Neural cell (in vitro differentiated cells): ENCODE measurements at regions not wholly inside any gene's neighbourhood (a gene's known extent, or its start where the extent isn't known, plus 50 kb on each side); places are given as distances from the start of the nearest gene placed in this dataset.

Experiments used
- H2AFZ ChIP-seq: fragments of 200-600, 300-800 bp; sonication (generic), shearing (Covaris generic); 2 replicates; pipeline ENCODE4 v1.6.0; 2014; ENCODE audit warnings: low read depth, mild to moderate bottlenecking, antibody characterized with exemption, low read length, moderate library complexity
- H3F3A ChIP-seq: fragments of 200-600 bp; shearing (Covaris generic); 2 replicates; pipeline ENCODE4 v1.6.1; 2016; ENCODE audit warnings: mild to moderate bottlenecking, moderate library complexity, mixed read lengths, antibody characterized with exemption, low read length; ENCODE audit not compliant: insufficient read depth, poor library complexity, severe bottlenecking
- H3K27ac ChIP-seq: fragments of 200-600, 300-800 bp; sonication (generic), shearing (Covaris generic); 2 replicates; pipeline ENCODE4 v1.5.1; 2014; ENCODE audit warnings: mild to moderate bottlenecking, low read length, moderate library complexity
- H3K27me3 ChIP-seq: fragments of 300-800, 200-600 bp; sonication (generic), shearing (Covaris generic); 2 replicates; pipeline ENCODE4 v1.6.0; 2014; ENCODE audit warnings: mild to moderate bottlenecking, low read depth, low read length, moderate library complexity; ENCODE audit not compliant: insufficient read depth
- H3K36me3 ChIP-seq: fragments of 300-800, 200-600 bp; sonication (generic), shearing (Covaris generic); 2 replicates; pipeline ENCODE4 v1.5.1; 2014; ENCODE audit warnings: mild to moderate bottlenecking, antibody characterized with exemption, low read length, moderate library complexity; ENCODE audit not compliant: insufficient read depth
- H3K4me2 ChIP-seq: fragments of 300-800, 200-600 bp; sonication (generic), shearing (Covaris generic); 2 replicates; pipeline ENCODE4 v1.6.0; 2014; ENCODE audit warnings: mild to moderate bottlenecking, low read length
- H3K4me3 ChIP-seq: fragments of 300-800, 200-600 bp; sonication (generic), shearing (Covaris generic); 2 replicates; pipeline ENCODE4 v1.5.1; 2014; ENCODE audit warnings: mild to moderate bottlenecking, low read length, moderate library complexity
- H3K79me2 ChIP-seq: fragments of 200-600 bp; shearing (Covaris generic); replicated peaks from 2 replicates; pipeline ENCODE4 v1.6.0; 2014; ENCODE audit warnings: mild to moderate bottlenecking, low read length, moderate library complexity; ENCODE audit not compliant: insufficient read depth
- H3K9ac ChIP-seq: fragments of 300-800, 200-600 bp; sonication (generic), shearing (Covaris generic); 2 replicates; pipeline ENCODE4 v1.6.1; 2016; ENCODE audit warnings: mild to moderate bottlenecking, low read length, mixed read lengths
- H3K9me2 ChIP-seq: fragments of 200-600 bp; shearing (Covaris generic); 2 replicates; pipeline ENCODE4 v1.6.1; 2016; ENCODE audit warnings: mild to moderate bottlenecking, low read length, mixed read lengths; ENCODE audit not compliant: insufficient read depth
- H3K9me3 ChIP-seq: fragments of 200-600, 300-800 bp; sonication (generic), shearing (Covaris generic); 2 replicates; pipeline ENCODE4 v1.6.1; 2016; ENCODE audit warnings: mild to moderate bottlenecking, mixed run types, low read length, moderate library complexity, mixed read lengths
- H4K20me1 ChIP-seq: fragments of 200-600 bp; shearing (Covaris generic); 2 replicates; pipeline ENCODE4 v1.6.1; 2016; ENCODE audit warnings: mild to moderate bottlenecking, mixed run types; ENCODE audit not compliant: insufficient read depth
- EP300 ChIP-seq: fragments of 450-650 bp; conservative IDR thresholded peaks from 2 replicates; pipeline ENCODE4 v1.6.1; 2014; ENCODE audit warnings: antibody characterized with exemption, mild to moderate bottlenecking, moderate library complexity; ENCODE audit not compliant: poor library complexity, severe bottlenecking
- EZH2 ChIP-seq: fragments of 200-600, 300-800 bp; shearing (Covaris generic), sonication (generic); IDR thresholded peaks from 2 replicates; pipeline ENCODE4 v1.6.1; 2014; ENCODE audit warnings: antibody characterized with exemption, low read length, borderline replicate concordance, mild to moderate bottlenecking; ENCODE audit not compliant: insufficient read depth, poor library complexity, severe bottlenecking
- MXI1 ChIP-seq: fragments of 450-650 bp; conservative IDR thresholded peaks from 2 replicates; pipeline ENCODE4 v1.6.1; 2014; ENCODE audit warnings: antibody characterized with exemption, mild to moderate bottlenecking; ENCODE audit not compliant: poor library complexity, severe bottlenecking
- POLR2AphosphoS5 ChIP-seq: IDR thresholded peaks from 2 replicates; pipeline ENCODE4 v1.6.1; 2012
- RAD21 ChIP-seq: fragments of 450-650 bp; conservative IDR thresholded peaks from 2 replicates; pipeline ENCODE4 v1.6.1; 2014; ENCODE audit warnings: antibody characterized with exemption, mild to moderate bottlenecking, moderate library complexity
- SMC3 ChIP-seq: fragments of 450-650 bp; conservative IDR thresholded peaks from 2 replicates; pipeline ENCODE4 v1.6.1; 2014; ENCODE audit warnings: antibody characterized with exemption, mild to moderate bottlenecking, moderate library complexity; ENCODE audit not compliant: poor library complexity
- TAF1 ChIP-seq: IDR thresholded peaks from 2 replicates; pipeline ENCODE4 v1.6.1; 2012; ENCODE audit warnings: low read depth
- TF ChIP-seq, protein P1 (sequence below): fragments of 450-650 bp; IDR thresholded peaks from 2 replicates; pipeline ENCODE4 v1.5.1; 2014; ENCODE audit warnings: antibody characterized with exemption, mild to moderate bottlenecking, moderate library complexity; ENCODE audit not compliant: poor library complexity, severe bottlenecking
- TF ChIP-seq, protein P2 (sequence below): IDR thresholded peaks from 2 replicates; pipeline ENCODE4 v1.6.1; 2012; ENCODE audit warnings: borderline replicate concordance

DNA sequence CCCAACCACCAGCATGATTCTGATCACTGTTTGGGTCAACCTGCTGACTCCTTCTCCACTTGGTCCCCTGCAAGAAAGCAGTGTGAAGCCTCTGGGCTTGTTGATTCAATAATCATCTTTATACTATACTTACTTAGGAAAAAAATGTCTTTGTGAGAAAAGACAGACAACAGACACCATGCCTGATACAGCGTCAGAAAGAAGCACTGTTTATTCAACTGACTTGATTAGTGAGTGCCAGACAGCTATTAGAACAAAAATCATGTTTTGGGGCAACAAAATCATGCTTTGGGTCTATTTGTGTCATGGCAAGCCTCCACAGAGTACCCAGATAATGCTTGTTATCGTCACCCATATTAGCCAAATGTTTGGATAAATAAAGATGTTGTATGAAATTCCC is 58.7 kb upstream of the ATL2 start:
- H3K36me3 ChIP-seq = no peaks in the 10 kb centered on the region
- no peak overlapping the region for H3K4me3 ChIP-seq
- H3K27ac ChIP-seq = no peak overlapping the region
- H3K4me2 ChIP-seq = no peak overlapping the region
- no peaks in the 10 kb centered on the region for H3K27me3 ChIP-seq
- no peak overlapping the region for H3K9ac ChIP-seq
- H4K20me1 ChIP-seq = no peaks in the 10 kb centered on the region
- no peak overlapping the region for H2AFZ ChIP-seq
- TF ChIP-seq, protein P1, sequence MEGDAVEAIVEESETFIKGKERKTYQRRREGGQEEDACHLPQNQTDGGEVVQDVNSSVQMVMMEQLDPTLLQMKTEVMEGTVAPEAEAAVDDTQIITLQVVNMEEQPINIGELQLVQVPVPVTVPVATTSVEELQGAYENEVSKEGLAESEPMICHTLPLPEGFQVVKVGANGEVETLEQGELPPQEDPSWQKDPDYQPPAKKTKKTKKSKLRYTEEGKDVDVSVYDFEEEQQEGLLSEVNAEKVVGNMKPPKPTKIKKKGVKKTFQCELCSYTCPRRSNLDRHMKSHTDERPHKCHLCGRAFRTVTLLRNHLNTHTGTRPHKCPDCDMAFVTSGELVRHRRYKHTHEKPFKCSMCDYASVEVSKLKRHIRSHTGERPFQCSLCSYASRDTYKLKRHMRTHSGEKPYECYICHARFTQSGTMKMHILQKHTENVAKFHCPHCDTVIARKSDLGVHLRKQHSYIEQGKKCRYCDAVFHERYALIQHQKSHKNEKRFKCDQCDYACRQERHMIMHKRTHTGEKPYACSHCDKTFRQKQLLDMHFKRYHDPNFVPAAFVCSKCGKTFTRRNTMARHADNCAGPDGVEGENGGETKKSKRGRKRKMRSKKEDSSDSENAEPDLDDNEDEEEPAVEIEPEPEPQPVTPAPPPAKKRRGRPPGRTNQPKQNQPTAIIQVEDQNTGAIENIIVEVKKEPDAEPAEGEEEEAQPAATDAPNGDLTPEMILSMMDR = no peak
- TF ChIP-seq TAF1 (no peak), POLR2AphosphoS5 (no peak), MXI1 (no peak), EP300 (no peak), SMC3 (no peak), EZH2 (no peak), RAD21 (no peak)
- TF ChIP-seq, protein P2, sequence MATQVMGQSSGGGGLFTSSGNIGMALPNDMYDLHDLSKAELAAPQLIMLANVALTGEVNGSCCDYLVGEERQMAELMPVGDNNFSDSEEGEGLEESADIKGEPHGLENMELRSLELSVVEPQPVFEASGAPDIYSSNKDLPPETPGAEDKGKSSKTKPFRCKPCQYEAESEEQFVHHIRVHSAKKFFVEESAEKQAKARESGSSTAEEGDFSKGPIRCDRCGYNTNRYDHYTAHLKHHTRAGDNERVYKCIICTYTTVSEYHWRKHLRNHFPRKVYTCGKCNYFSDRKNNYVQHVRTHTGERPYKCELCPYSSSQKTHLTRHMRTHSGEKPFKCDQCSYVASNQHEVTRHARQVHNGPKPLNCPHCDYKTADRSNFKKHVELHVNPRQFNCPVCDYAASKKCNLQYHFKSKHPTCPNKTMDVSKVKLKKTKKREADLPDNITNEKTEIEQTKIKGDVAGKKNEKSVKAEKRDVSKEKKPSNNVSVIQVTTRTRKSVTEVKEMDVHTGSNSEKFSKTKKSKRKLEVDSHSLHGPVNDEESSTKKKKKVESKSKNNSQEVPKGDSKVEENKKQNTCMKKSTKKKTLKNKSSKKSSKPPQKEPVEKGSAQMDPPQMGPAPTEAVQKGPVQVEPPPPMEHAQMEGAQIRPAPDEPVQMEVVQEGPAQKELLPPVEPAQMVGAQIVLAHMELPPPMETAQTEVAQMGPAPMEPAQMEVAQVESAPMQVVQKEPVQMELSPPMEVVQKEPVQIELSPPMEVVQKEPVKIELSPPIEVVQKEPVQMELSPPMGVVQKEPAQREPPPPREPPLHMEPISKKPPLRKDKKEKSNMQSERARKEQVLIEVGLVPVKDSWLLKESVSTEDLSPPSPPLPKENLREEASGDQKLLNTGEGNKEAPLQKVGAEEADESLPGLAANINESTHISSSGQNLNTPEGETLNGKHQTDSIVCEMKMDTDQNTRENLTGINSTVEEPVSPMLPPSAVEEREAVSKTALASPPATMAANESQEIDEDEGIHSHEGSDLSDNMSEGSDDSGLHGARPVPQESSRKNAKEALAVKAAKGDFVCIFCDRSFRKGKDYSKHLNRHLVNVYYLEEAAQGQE = no peak
- no peaks in the 10 kb centered on the region for H3K79me2 ChIP-seq
- H3F3A ChIP-seq = no peaks in the 10 kb centered on the region
- no peaks in the 10 kb centered on the region for H3K9me2 ChIP-seq
- H3K9me3 ChIP-seq = no peaks in the 10 kb centered on the region

DNA sequence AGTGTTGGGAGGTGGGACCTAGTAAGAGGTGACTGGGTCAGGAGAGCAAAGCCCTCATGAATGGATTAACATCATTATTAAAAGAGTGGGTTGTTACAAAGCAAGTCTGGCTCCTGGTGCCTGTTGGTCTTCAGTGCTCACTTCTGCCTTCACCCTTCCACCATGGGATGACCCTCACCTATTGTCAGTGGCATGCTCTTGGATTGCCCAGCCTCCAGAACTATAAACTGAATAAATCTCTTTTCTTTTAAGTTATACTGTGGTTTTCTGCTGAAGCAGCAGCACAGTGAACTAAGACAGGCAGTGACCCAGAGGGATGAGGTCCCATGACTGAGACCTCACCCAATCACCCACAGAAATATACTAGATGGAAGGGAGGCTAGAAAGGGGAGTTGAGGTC is 57.5 kb upstream of the ATL2 start:
- Histone ChIP-seq H3K9me3 (no peaks in the 10 kb centered on the region), H3K9me2 (no peaks in the 10 kb centered on the region), H3K36me3 (no peaks in the 10 kb centered on the region), H3F3A (no peaks in the 10 kb centered on the region), H3K27me3 (no peaks in the 10 kb centered on the region), H3K79me2 (no peaks in the 10 kb centered on the region), H3K9ac (no peak overlapping the region), H3K27ac (no peak overlapping the region), H3K4me3 (no peak overlapping the region), H2AFZ (no peak overlapping the region), H3K4me2 (no peak overlapping the region), H4K20me1 (no peaks in the 10 kb centered on the region)
- TF ChIP-seq RAD21 (no peak), POLR2AphosphoS5 (no peak), TAF1 (no peak), SMC3 (no peak)
- TF ChIP-seq, protein P2 = no peak
- TF ChIP-seq, protein P1 = no peak
